HEK293 (cell line): ENCODE measurements at regions not wholly inside any gene's neighbourhood (a gene's known extent, or its start where the extent isn't known, plus 50 kb on each side); places are given as distances from the start of the nearest gene placed in this dataset.

ENCODE experiments used
- CTCF ChIA-PET: fragments of 350-600 bp; formaldehyde crosslinking; extraction: SDS; loops from one replicate; lab custom pipeline; 2021; ENCODE audit warnings: antibody characterized with exemption; lab: Yijun Ruan, JAX
- POLR2A ChIA-PET: fragments of 300-600 bp; formaldehyde crosslinking; extraction: SDS; loops from one replicate; lab custom pipeline; 2020; ENCODE audit warnings: antibody characterized with exemption, inconsistent platforms; lab: Yijun Ruan, JAX
- H3K27ac ChIP-seq: fragments of 200-500 bp; sonication (Bioruptor generic); 2 replicates; pipeline ENCODE4 v1.5.1; 2014; ENCODE audit warnings: low read depth, low read length, control low read depth, inconsistent platforms; ENCODE audit errors: extremely low read depth
- H3K36me3 ChIP-seq, 2 experiments: fragments of 200-500 bp in 1 of 2; sonication (Bioruptor generic) in 1 of 2; 1 replicate in 1 of 2; 2 replicates in 1 of 2; pipeline ENCODE4 v1.5.1; 2014 to 2017; ENCODE audit warnings: inconsistent platforms in 2 of 2, low read length in 2 of 2; ENCODE audit not compliant: control insufficient read depth in 2 of 2, insufficient read depth in 1 of 2
- H3K4me1 ChIP-seq: fragments of 200-500 bp; sonication (Bioruptor generic); 2 replicates; pipeline ENCODE4 v1.5.1; 2014; ENCODE audit warnings: mild to moderate bottlenecking, low read length, inconsistent platforms; ENCODE audit not compliant: control insufficient read depth, insufficient read depth
- H3K4me3 ChIP-seq: 2 replicates; pipeline ENCODE4 v1.5.1; 2011; ENCODE audit warnings: low read depth, mild to moderate bottlenecking, control low read depth, low read length, moderate library complexity
- H3K9me3 ChIP-seq: fragments of 200-500 bp; sonication (Bioruptor generic); 2 replicates; pipeline ENCODE4 v1.5.1; 2014; ENCODE audit warnings: low read depth, low read length, inconsistent platforms; ENCODE audit not compliant: control insufficient read depth, insufficient read depth
- GFI1B ChIP-seq: fragments of 450-650 bp; formaldehyde crosslinking; IDR thresholded peaks from 2 replicates; pipeline ENCODE4 v1.5.1; 2016; ENCODE audit warnings: missing biosample characterization, missing genetic modification characterization
- HOXC10 ChIP-seq: sonication (generic); formaldehyde crosslinking; IDR thresholded peaks from 2 replicates; pipeline ENCODE4 v1.8.1; 2023; ENCODE audit warnings: mild to moderate bottlenecking, missing genetic modification reagents
- KLF16 ChIP-seq: fragments of 450-650 bp; formaldehyde crosslinking; IDR thresholded peaks from 2 replicates; pipeline ENCODE4 v1.5.1; 2017; ENCODE audit warnings: missing biosample characterization, missing genetic modification characterization
- MYNN ChIP-seq: fragments of 450-650 bp; formaldehyde crosslinking; IDR thresholded peaks from 2 replicates; pipeline ENCODE4 v1.5.1; 2016; ENCODE audit warnings: missing biosample characterization, missing genetic modification characterization, borderline replicate concordance
- RBAK ChIP-seq: fragments of 450-650 bp; formaldehyde crosslinking; IDR thresholded peaks from 2 replicates; pipeline ENCODE4 v1.5.1; 2016; ENCODE audit warnings: missing biosample characterization, missing genetic modification characterization
- TSHZ1 ChIP-seq: fragments of 450-650 bp; formaldehyde crosslinking; IDR thresholded peaks from 2 replicates; pipeline ENCODE4 v1.5.1; 2016; ENCODE audit warnings: missing biosample characterization, missing genetic modification characterization, borderline replicate concordance
- ZFP3 ChIP-seq: fragments of 450-650 bp; formaldehyde crosslinking; IDR thresholded peaks from 2 replicates; pipeline ENCODE4 v1.5.1; 2016; ENCODE audit warnings: low read depth, missing biosample characterization, missing genetic modification characterization
- ZNF112 ChIP-seq: fragments of 450-650 bp; formaldehyde crosslinking; IDR thresholded peaks from 2 replicates; pipeline ENCODE4 v1.5.0; 2017; ENCODE audit warnings: missing biosample characterization, missing genetic modification characterization
- ZNF121 ChIP-seq: fragments of 450-650 bp; formaldehyde crosslinking; IDR thresholded peaks from 2 replicates; pipeline ENCODE4 v1.5.1; 2016; ENCODE audit warnings: missing biosample characterization, missing genetic modification characterization
- ZNF132 ChIP-seq: fragments of 450-650 bp; formaldehyde crosslinking; IDR thresholded peaks from 2 replicates; pipeline ENCODE4 v1.5.1; 2017; ENCODE audit warnings: missing biosample characterization, missing genetic modification characterization, borderline replicate concordance
- ZNF133 ChIP-seq: fragments of 450-650 bp; formaldehyde crosslinking; IDR thresholded peaks from 2 replicates; pipeline ENCODE4 v1.5.1; 2016; ENCODE audit warnings: missing biosample characterization, missing genetic modification characterization
- ZNF148 ChIP-seq: fragments of 450-650 bp; formaldehyde crosslinking; IDR thresholded peaks from 2 replicates; pipeline ENCODE4 v1.5.0; 2017; ENCODE audit warnings: missing biosample characterization, missing genetic modification characterization, borderline replicate concordance
- ZNF473 ChIP-seq: fragments of 450-650 bp; formaldehyde crosslinking; IDR thresholded peaks from 2 replicates; pipeline ENCODE4 v1.5.1; 2017; ENCODE audit warnings: missing biosample characterization, missing genetic modification characterization
- ZNF510 ChIP-seq: fragments of 450-650 bp; formaldehyde crosslinking; IDR thresholded peaks from 2 replicates; pipeline ENCODE4 v1.5.1; 2018; ENCODE audit warnings: mild to moderate bottlenecking, missing genetic modification characterization, missing biosample characterization; ENCODE audit not compliant: insufficient replicate concordance
- ZNF549 ChIP-seq: fragments of 450-650 bp; IDR thresholded peaks from 2 replicates; pipeline ENCODE4 v1.5.1; 2018; ENCODE audit warnings: missing biosample characterization, missing genetic modification characterization, mild to moderate bottlenecking, inconsistent platforms, moderate library complexity
- ZNF692 ChIP-seq: fragments of 450-650 bp; formaldehyde crosslinking; IDR thresholded peaks from 2 replicates; pipeline ENCODE4 v1.5.1; 2016; ENCODE audit warnings: missing biosample characterization, missing genetic modification characterization
- ZNF768 ChIP-seq: fragments of 450-650 bp; formaldehyde crosslinking; IDR thresholded peaks from 2 replicates; pipeline ENCODE4 v1.5.1; 2018; ENCODE audit warnings: missing biosample characterization, mild to moderate bottlenecking, missing genetic modification characterization
- ZNF777 ChIP-seq: fragments of 450-650 bp; formaldehyde crosslinking; IDR thresholded peaks from 2 replicates; pipeline ENCODE4 v1.5.1; 2017; ENCODE audit warnings: missing biosample characterization, missing genetic modification characterization, borderline replicate concordance
- ZNF791 ChIP-seq: fragments of 450-650 bp; formaldehyde crosslinking; IDR thresholded peaks from 2 replicates; pipeline ENCODE4 v1.5.1; 2016; ENCODE audit warnings: missing biosample characterization, missing genetic modification characterization
- ZSCAN30 ChIP-seq: fragments of 450-650 bp; IDR thresholded peaks from 2 replicates; pipeline ENCODE4 v1.5.1; 2018; ENCODE audit warnings: missing biosample characterization, mild to moderate bottlenecking, missing genetic modification characterization, moderate library complexity
- ZSCAN5A ChIP-seq: fragments of 450-650 bp; formaldehyde crosslinking; IDR thresholded peaks from 2 replicates; pipeline ENCODE4 v1.5.1; 2016; ENCODE audit warnings: missing biosample characterization, missing genetic modification characterization
- TF ChIP-seq, protein P1 (sequence below): fragments of 450-650 bp; formaldehyde crosslinking; optimal IDR thresholded peaks from 2 replicates; pipeline ENCODE3; 2016; ENCODE audit warnings: missing biosample characterization, mild to moderate bottlenecking, missing genetic modification characterization
- TF ChIP-seq, protein P2 (sequence below): fragments of 450-650 bp; formaldehyde crosslinking; IDR thresholded peaks from 2 replicates; pipeline ENCODE4 v1.5.1; 2016; ENCODE audit warnings: missing biosample characterization, missing genetic modification characterization, low read depth

DNA sequence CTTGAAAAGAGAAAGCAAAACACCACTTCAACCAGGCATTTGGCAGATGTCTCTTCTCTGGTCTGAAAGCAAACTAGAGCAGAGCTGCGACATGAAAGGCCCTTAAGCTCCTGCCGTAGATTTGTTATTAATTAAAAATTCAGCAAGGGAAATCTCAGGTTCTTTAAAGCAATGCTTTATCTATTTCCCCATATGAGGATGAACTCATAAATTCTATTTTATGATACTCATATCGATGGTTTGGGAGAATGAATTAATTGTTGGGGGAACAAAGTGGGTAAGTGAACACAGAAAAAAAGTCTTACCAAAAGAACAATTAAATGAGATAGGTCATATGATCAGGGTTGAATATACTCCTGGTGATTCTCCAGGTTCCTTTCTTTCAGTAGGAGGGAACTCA, 464.7 kb upstream of the SLC35B3 start:
- Histone ChIP-seq H3K9me3 (no peaks in the 10 kb centered on the region), H3K4me3 (no peak overlapping the region), H3K27ac (no peak overlapping the region), H3K36me3 (no peaks in the 10 kb centered on the region), H3K4me1 (no peaks in the 10 kb centered on the region; the same call in 1 of the 2 replicates)
- CTCF ChIA-PET, result interaction anchor here (0.8 to 1.2 kb wide), 3 partner anchors 11 to 52 kb away, joined by 3 to 6 read pairs (median 4); no protein-coding TSS in a partner anchor
- no peak for TF ChIP-seq RBAK (tag by site-specific recombination)
- no peak for TF ChIP-seq ZSCAN30 (tag by site-specific recombination)
- no peak for TF ChIP-seq ZNF132 (tag by site-specific recombination)
- no peak for TF ChIP-seq TSHZ1 (tag by site-specific recombination)
- no peak for TF ChIP-seq ZNF692 (tag by site-specific recombination)
- no peak for TF ChIP-seq ZNF510 (tag by site-specific recombination)
- TF ChIP-seq ZNF473 (tag by site-specific recombination), result no peak
- TF ChIP-seq HOXC10 (CRISPR knock-in tag), result no peak
- TF ChIP-seq, protein P1, sequence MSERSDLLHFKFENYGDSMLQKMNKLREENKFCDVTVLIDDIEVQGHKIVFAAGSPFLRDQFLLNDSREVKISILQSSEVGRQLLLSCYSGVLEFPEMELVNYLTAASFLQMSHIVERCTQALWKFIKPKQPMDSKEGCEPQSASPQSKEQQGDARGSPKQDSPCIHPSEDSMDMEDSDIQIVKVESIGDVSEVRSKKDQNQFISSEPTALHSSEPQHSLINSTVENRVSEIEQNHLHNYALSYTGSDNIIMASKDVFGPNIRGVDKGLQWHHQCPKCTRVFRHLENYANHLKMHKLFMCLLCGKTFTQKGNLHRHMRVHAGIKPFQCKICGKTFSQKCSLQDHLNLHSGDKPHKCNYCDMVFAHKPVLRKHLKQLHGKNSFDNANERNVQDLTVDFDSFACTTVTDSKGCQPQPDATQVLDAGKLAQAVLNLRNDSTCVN, result no peak
- no peak for TF ChIP-seq ZNF777
- no peak for TF ChIP-seq ZNF768 (tag by site-specific recombination)
- no peak for TF ChIP-seq ZNF121
- TF ChIP-seq ZFP3 (tag by site-specific recombination), result no peak
- TF ChIP-seq ZSCAN5A (tag by site-specific recombination), result no peak
- no peak for TF ChIP-seq ZNF791
- TF ChIP-seq ZNF112 (tag by site-specific recombination), result no peak
- POLR2A ChIA-PET, result no interaction called here

- Histone ChIP-seq H3K4me3 (no peak overlapping the region), H3K9me3 (no peaks in the 10 kb centered on the region), H3K27ac (no peak overlapping the region), H3K4me1 (no peaks in the 10 kb centered on the region), H3K36me3 (no peaks in the 10 kb centered on the region)
- POLR2A ChIA-PET, result no interaction called here
- CTCF ChIA-PET, result interaction anchor here (0.5 to 1.6 kb wide), 10 partner anchors 10 to 1926 kb away, joined by 3 to 8 read pairs (median 3); partner anchors contain the start of gene TFAP2A
- TF ChIP-seq GFI1B (tag by site-specific recombination) (no peak), ZSCAN30 (tag by site-specific recombination) (no peak), ZNF549 (tag by site-specific recombination) (no peak), ZNF133 (tag by site-specific recombination) (no peak), MYNN (tag by site-specific recombination) (no peak), ZNF768 (tag by site-specific recombination) (no peak), KLF16 (tag by site-specific recombination) (no peak), ZNF148 (tag by site-specific recombination) (no peak)
- TF ChIP-seq, protein P2, sequence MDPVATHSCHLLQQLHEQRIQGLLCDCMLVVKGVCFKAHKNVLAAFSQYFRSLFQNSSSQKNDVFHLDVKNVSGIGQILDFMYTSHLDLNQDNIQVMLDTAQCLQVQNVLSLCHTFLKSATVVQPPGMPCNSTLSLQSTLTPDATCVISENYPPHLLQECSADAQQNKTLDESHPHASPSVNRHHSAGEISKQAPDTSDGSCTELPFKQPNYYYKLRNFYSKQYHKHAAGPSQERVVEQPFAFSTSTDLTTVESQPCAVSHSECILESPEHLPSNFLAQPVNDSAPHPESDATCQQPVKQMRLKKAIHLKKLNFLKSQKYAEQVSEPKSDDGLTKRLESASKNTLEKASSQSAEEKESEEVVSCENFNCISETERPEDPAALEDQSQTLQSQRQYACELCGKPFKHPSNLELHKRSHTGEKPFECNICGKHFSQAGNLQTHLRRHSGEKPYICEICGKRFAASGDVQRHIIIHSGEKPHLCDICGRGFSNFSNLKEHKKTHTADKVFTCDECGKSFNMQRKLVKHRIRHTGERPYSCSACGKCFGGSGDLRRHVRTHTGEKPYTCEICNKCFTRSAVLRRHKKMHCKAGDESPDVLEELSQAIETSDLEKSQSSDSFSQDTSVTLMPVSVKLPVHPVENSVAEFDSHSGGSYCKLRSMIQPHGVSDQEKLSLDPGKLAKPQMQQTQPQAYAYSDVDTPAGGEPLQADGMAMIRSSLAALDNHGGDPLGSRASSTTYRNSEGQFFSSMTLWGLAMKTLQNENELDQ, result no peak
These were observed 454.2 kb upstream of the SLC35B3 start for GRCh38 chr6:8889514-8889913.
